ENCODE measurements at regions not wholly inside any gene's neighbourhood (a gene's known extent, or its start where the extent isn't known, plus 50 kb on each side); places are given as distances from the start of the nearest gene placed in this dataset.

GRCh38 chrX:7654316-7654715 is 188.7 kb upstream of the VCX start:
- TF ChIP-seq CTCF (IDR thresholded peaks at IDR 0.05): no peak
- DNase-seq (ENCODE audit: extremely low spot score, unreplicated experiment): no peak
- H3K4me3 Mint-ChIP-seq (ENCODE audit: unreplicated experiment): no peak overlapping the region
- H3K27me3 Mint-ChIP-seq (ENCODE audit: unreplicated experiment): no peaks in the 10 kb centered on the region
- no peak overlapping the region for H3K27ac Mint-ChIP-seq (ENCODE audit: unreplicated experiment)
- H3K4me1 Mint-ChIP-seq (ENCODE audit: unreplicated experiment): no peaks in the 10 kb centered on the region
- H3K36me3 Mint-ChIP-seq (ENCODE audit: unreplicated experiment): no peaks in the 10 kb centered on the region
- H3K9me3 Mint-ChIP-seq (ENCODE audit: unreplicated experiment): peaks cover 16% of the 10 kb centered on the region

DNA sequence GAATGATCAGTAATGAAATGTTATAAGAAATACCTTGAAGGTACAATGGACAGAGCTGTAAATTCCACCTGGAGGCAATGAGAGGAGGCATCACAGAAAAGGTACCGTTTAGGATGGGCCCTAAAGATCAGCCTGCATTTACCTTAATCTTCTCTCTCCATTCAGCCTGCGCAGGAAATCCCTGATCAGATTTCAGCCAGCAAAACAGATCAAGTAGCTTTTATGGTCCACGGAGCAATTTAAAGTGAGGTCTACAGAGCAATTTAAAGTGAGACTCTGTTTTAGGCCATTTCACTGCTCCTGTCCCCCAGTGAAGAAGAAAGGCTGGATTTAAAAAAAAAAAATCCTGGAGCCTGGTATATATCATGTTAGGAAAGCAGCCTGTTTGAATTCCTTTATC is 195.1 kb upstream of the VCX start:
- Mint-ChIP-seq H3K4me1 (ENCODE audit: unreplicated experiment) (no peaks in the 10 kb centered on the region), H3K36me3 (ENCODE audit: unreplicated experiment) (no peaks in the 10 kb centered on the region), H3K4me3 (ENCODE audit: unreplicated experiment) (no peak overlapping the region), H3K27ac (ENCODE audit: unreplicated experiment) (no peak overlapping the region), H3K27me3 (ENCODE audit: unreplicated experiment) (no peaks in the 10 kb centered on the region), H3K9me3 (ENCODE audit: unreplicated experiment) (no peaks in the 10 kb centered on the region)
- DNase-seq (ENCODE audit: extremely low spot score, unreplicated experiment): no peak
- TF ChIP-seq CTCF (IDR thresholded peaks at IDR 0.05): no peak

DNA sequence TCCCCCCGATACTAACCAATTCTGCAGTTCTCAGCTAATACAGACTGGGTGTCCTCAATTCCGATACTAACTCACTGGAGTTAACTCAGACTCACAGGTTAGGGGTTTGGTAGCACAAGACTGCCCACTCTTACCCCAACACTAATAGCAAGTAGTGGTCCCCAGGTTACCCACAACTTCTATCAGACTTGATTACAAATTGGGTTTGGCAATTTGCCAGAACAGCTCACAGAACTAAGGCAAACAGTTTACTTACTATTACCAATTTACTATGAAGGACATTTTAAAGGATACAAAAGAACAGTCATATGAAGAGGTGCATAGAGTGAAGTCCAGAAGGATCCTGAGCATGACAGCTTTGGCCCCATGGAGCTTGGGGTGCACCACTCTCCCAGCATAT is 201.8 kb upstream of the VCX start:
- Mint-ChIP-seq H3K4me3 (ENCODE audit: unreplicated experiment) (no peak overlapping the region), H3K27ac (ENCODE audit: unreplicated experiment) (no peak overlapping the region), H3K4me1 (ENCODE audit: unreplicated experiment) (no peaks in the 10 kb centered on the region), H3K36me3 (ENCODE audit: unreplicated experiment) (no peaks in the 10 kb centered on the region), H3K9me3 (ENCODE audit: unreplicated experiment) (peaks cover 17% of the 10 kb centered on the region), H3K27me3 (ENCODE audit: unreplicated experiment) (no peaks in the 10 kb centered on the region)
- no peak for TF ChIP-seq CTCF (IDR thresholded peaks at IDR 0.05)
- no peak for DNase-seq (ENCODE audit: extremely low spot score, unreplicated experiment)

DNA sequence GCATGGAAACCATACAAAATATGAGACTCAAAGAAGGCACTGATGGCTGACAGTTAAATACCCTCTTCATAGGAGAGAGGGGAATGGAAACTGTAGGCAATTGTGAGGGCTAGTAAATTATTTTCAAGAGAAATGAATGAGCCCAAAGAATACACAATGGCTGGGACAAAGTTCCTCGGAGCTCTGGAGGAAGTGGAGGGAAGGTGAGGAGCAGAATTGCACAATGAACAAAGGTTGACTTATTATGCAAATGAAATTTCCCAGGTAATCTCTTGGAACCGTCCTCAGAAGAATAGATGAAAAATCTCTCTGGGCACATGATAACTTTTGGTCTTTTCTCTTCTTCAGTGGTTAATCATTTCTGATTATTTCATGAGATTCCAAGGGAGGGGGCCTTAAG is 202.6 kb upstream of the VCX start:
- Mint-ChIP-seq H3K9me3 (ENCODE audit: unreplicated experiment) (peaks cover 17% of the 10 kb centered on the region), H3K27me3 (ENCODE audit: unreplicated experiment) (no peaks in the 10 kb centered on the region), H3K36me3 (ENCODE audit: unreplicated experiment) (no peaks in the 10 kb centered on the region), H3K4me3 (ENCODE audit: unreplicated experiment) (no peak overlapping the region), H3K4me1 (ENCODE audit: unreplicated experiment) (no peaks in the 10 kb centered on the region), H3K27ac (ENCODE audit: unreplicated experiment) (no peak overlapping the region)
- no peak for DNase-seq (ENCODE audit: extremely low spot score, unreplicated experiment)
- no peak for TF ChIP-seq CTCF (IDR thresholded peaks at IDR 0.05)

DNA sequence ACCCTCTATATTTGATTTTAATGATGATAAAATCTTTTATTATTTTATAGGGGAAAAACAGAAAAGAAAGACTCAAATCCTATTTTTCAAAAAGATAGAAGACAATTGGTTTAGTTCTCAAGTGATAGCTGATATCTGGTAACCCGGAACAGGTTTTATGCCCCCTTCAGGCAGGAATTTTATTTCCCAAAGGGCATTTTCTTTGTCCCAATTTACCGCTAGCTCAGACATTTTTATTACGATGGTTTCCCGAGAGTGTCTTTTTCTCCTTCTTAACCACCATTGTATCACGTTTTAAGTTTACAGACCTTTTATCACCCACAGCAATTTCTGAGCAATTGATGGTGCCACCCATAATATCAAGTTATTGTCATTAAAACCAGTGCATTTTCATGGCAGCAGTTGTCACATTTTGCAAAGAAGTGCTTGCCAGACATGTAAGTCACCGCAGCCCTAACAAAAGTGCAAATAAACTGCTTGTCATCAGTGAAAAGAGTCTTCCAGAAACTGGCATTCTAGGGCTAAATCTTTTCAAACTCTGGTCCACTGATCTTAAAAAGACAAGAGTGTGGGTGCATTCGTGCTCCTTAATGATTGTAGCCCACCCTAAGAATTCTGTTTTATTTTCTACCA is 204.8 kb upstream of the VCX start:
- no peaks in the 10 kb centered on the region for H3K27me3 Mint-ChIP-seq (ENCODE audit: unreplicated experiment)
- DNase-seq (ENCODE audit: extremely low spot score, unreplicated experiment): no peak
- peaks cover 18% of the 10 kb centered on the region for H3K9me3 Mint-ChIP-seq (ENCODE audit: unreplicated experiment)

More for the DNA sequence above, 204.8 kb upstream of the VCX start:
- Mint-ChIP-seq H3K4me3 (ENCODE audit: unreplicated experiment) (no peak overlapping the region), H3K36me3 (ENCODE audit: unreplicated experiment) (no peaks in the 10 kb centered on the region), H3K27ac (ENCODE audit: unreplicated experiment) (no peak overlapping the region), H3K4me1 (ENCODE audit: unreplicated experiment) (no peaks in the 10 kb centered on the region)
- TF ChIP-seq CTCF (IDR thresholded peaks at IDR 0.05): no peak
